Epithelial cell of prostate (primary cell): ENCODE measurements at regions not wholly inside any gene's neighbourhood (a gene's known extent, or its start where the extent isn't known, plus 50 kb on each side); places are given as distances from the start of the nearest gene placed in this dataset.
"Not testable (repeated sequence)": the region's sequence is repeated elsewhere in the genome, so short reads cannot be mapped to it uniquely, and the experiment has no call there.

Source experiments
- DNase-seq: peaks from one replicate; pipeline ENCODE4 v3.0.0-alpha.2; 2011; ENCODE audit warnings: low read depth, low spot score
- H3K27ac ChIP-seq: fragments of 450-650 bp; 2 replicates; pipeline ENCODE4 v1.5.1; 2017; ENCODE audit warnings: mild to moderate bottlenecking

DNA sequence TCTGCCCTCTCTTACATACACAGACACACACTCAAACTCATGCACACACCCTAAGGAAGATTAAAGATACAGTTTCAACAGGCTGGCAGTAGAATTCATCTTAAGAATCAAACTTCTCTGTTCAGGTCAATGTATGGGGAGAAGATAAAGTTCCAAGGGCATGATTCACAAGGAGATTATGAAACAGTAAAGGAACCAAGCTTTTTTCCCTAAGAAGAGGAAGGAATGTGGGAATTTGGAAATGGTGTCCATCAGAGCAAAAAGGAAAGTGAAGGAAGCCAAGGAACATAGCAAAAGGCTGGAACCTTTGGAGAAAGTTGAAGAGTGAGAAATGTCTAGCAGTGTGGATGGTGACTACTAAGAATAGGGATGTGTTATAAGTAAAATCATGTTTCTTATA is 191.0 kb upstream of the NPY2R start:
- no peak overlapping the region for H3K27ac ChIP-seq
- DNase-seq, result no peak

DNA sequence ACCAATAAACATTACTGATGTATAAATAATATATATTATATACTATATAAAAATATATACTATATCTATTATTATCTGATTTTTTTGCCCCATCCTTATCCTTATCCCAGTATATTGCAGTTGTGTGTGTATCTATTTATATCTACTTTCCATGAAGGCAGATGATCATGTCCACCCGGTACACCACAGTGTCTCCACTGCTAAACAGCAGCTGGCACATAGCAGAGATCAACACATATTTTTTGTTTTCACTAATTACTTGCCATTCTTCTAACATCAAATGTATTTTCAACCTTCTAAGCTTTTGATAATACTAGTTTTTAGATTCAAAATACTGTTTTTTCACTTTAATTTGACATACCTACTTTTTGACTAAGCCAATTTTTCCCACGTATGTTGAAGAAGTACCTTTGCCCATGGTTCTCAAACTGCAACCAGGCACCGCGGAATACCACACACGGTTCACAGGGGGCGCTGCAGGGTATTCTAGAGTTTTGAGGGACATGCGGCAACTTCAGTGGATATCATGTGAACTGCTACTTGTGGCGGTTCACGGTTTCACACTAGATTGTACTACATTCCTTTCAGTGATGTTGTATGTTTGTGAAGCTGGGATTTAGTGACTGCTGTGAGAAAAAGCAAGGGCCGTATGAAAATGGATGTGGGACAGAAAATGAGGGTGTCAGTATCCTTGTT is 182.5 kb upstream of the NPY2R start:
- H3K27ac ChIP-seq, result no peak overlapping the region
- no peak for DNase-seq

DNA sequence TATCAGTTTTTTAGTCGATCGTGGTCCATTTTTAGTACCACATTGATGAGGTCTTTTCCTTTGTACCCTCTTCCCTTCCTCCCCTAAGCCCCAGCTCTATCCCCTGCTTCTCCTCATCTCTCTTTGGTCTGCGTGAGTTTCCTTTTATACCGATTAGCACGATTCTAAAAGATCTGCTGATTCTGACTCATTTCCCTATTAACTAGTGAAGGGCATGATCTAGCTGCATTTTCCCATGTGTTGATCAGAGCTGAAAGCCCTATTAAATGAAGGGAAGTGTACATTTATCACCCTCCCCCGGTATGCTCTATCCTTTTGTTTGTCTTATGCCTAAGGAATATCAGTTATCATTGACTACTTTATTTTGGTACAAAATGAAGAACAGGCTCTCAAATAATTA is 181.7 kb upstream of the NPY2R start:
- no peak overlapping the region for H3K27ac ChIP-seq
- DNase-seq, result no peak

DNA sequence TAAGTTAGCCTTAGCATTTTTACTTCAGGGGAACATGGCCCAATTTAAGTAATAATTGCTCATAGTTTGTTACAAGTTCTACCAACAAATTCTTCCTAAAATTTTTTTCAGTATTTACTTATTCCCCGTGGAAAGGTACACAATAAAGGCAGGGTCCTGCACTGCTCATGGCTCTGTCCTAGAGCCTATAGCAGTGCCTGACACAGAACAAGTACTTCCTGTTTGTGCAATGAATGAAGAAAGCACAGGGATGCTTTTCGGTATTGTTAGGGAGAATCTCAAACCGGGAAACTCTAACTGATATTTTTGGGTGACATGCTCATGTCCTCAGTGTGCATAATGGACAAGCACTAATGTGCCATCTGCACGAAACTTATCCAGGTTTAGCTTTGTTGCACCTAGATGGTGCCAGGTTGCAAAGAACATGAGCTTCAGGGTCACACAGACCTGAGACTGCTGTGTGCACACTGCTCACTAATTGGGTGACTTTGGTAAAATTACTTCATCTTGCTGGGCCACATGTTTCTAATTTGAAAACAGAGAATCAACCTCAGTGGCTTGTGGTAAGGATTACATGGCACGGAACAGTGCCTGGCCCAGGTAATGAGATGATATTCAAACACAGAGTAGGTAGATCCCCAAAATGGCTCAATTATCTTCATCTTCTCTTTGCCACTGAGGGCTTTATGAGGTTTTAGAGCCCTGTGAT is 175.8 kb upstream of the NPY2R start:
- no peak overlapping the region for H3K27ac ChIP-seq
- DNase-seq, result no peak

GRCh38 chr4:155033604-155034003 is 174.8 kb upstream of the NPY2R start:
- H3K27ac ChIP-seq, result no peak overlapping the region

GRCh38 chr4:155037031-155037430 is 171.4 kb upstream of the NPY2R start:
- no peak overlapping the region for H3K27ac ChIP-seq
- DNase-seq, result no peak

More at GRCh38 chr4:155033604-155034003, 174.8 kb upstream of the NPY2R start:
- no peak for DNase-seq

GRCh38 chr4:155038459-155038858 is 170.0 kb upstream of the NPY2R start:
- H3K27ac ChIP-seq, result no peak overlapping the region
- DNase-seq, result no peak

DNA sequence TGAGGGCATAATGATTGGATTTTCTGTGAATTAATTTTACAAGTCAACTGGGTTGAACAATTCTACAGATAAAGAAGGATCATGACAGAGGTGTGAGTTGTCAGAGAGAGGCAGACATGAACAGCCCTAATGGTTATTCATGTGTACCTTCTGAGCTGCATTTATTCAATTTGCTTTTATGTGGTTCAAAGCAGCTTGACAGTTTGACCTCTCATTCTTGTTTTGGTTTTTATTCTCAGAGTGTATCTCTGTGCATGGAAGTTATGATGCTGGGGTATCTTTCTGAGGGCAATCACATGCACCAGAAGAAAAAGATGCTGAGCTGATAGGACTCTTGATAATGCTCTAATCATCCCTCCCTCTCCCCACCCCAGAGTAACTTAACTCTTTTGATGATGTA is 169.3 kb upstream of the NPY2R start:
- no peak for DNase-seq
- no peak overlapping the region for H3K27ac ChIP-seq

DNA sequence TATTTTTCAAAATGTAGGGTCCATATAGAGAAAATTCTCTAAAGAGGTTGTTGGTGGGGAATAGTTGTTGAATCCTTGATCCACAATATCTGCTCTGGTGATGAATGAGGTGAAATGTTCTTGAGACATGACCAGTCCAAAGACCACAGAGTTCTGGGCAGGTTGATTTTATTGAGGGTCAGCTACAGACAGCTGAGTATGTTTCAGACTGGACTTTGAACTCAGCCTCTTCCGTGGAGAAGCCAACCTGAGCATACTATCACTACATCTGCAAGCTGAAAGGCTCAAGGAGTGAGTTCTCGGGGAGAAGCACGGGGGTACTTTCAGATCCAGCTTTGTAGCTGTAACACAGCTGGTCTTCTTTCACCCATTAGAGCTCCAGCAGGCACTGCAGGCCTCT is 168.4 kb upstream of the NPY2R start:
- no peak overlapping the region for H3K27ac ChIP-seq
- no peak for DNase-seq

DNA sequence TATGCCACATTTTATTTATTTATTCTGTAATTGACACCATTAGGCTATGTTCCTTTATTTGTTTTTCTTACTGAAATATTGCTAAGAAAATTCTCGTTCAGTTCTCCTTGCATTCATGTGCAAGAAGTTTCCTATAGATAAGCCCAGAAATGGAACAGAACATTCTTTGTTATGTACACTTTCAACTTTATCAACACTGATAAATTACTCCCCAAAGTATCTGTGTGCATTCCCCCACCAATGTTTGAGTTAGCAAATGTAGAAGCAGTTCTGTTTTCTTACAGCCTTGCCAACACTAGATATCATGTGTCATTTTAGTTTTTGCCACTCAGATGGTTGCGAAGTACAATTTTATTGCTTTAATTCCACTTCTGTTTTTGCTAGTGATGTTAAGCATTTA is 166.4 kb upstream of the NPY2R start:
- no peak for DNase-seq
- H3K27ac ChIP-seq, result no peak overlapping the region

GRCh38 chr4:155044251-155044650 is 164.2 kb upstream of the NPY2R start:
- DNase-seq, H3K27ac ChIP-seq: not testable (repeated sequence)

- no peak overlapping the region for H3K27ac ChIP-seq
- DNase-seq, result no peak
Measured at GRCh38 chr4:155047755-155048154, 160.7 kb upstream of the NPY2R start.

DNA sequence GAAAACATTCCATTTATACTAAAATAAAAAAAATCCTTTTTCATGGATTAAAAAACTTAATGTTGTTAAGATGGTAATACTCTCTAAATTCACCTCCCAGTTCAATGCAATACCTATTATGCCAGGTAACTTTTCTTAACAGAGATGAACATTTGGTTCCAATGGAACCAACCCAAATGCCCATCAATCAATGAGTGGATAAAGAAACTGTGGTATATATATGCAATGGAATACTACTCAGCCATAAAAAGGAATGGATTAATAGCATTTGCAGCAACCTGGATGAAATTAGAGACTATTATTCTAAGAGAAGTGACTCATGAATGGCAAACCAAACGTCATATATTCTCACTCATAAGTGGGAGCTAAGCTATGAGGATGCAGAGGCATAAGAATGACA is 154.4 kb upstream of the NPY2R start:
- DNase-seq, result not testable (repeated sequence)

DNA sequence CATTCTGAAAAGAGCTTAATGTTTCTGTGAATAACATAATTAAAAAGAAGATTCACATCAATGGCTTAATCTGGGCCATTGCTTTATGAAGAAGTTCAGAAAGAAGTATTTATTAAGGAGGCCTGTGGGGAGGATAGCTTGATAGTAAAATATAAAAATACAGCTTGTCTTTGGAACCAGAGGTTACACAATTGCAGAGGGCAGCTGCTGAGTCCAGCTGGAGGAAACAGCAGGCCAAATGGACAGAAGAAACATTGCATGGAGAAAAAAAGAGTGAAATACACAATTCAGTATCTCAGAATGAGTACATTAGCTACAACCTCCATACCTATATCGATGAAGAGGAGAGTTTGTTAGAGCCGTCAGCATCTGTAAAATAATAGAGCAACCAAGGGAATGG is 148.0 kb upstream of the NPY2R start:
- no peak for DNase-seq
- no peak overlapping the region for H3K27ac ChIP-seq

More for the DNA sequence above, 154.4 kb upstream of the NPY2R start:
- not testable (repeated sequence) for H3K27ac ChIP-seq

- no peak overlapping the region for H3K27ac ChIP-seq
- DNase-seq, result no peak
Measured at GRCh38 chr4:155060873-155061272, 147.6 kb upstream of the NPY2R start.

DNA sequence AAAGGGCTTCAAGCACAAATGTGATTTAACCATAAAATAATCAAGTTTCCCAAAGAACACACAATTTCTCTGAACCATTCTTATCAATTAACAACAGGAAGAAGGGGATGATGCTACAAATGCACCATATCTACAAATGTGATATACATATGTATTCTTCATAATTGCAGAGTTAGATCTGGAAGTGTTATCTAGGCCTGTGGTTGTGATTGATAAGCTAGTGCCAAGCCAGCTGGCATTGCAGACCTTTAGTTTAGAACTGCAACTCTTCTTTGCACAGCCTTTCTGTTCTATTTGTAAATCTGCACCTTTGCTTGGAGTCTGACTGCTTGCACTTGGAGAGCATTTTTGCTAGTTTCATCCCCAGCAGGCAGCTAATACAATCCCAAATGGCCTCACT is 145.5 kb upstream of the NPY2R start:
- H3K27ac ChIP-seq, result no peak overlapping the region
- DNase-seq, result no peak

GRCh38 chr4:155064934-155065333 is 143.5 kb upstream of the NPY2R start:
- not testable (repeated sequence) for DNase-seq, H3K27ac ChIP-seq

DNA sequence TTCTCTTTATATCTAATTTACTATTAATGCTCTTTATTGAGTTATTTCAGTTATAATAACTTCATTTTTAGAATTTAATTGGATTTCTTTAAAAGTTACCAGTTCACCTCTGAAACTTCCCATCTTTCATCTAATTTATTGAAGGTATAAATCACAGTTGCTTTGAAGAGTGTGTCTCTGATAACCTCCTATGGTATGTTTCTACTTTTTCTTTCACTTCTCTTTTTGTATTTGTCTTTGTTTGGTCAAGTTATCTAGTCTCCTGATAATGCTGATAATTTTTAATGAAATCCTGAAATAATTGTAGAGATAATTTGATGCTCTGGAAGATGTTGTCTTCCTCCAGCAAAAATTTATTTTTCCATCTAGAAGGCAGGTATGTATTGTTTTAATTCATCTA is 141.6 kb upstream of the NPY2R start:
- H3K27ac ChIP-seq, result no peak overlapping the region
- no peak for DNase-seq

DNA sequence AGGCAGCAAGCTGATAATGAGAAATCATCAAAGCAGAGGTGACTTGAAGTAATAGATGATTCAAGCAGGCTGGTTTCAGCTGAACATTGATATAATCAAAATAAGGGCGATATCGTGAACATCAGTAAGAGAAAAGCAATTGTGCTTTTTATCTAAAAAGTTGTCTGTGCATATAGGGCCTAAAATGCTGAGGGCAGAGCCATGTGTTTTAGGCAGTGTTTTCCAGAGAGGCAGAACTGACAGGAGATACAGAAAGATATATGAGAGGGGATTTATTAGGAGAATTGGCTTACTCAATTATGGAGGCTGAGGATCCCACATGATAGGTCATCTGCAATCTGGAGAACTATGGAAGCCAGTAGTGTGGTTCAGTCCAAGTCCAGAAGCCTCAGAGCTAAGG is 136.5 kb upstream of the NPY2R start:
- no peak for DNase-seq
- H3K27ac ChIP-seq, result no peak overlapping the region

DNA sequence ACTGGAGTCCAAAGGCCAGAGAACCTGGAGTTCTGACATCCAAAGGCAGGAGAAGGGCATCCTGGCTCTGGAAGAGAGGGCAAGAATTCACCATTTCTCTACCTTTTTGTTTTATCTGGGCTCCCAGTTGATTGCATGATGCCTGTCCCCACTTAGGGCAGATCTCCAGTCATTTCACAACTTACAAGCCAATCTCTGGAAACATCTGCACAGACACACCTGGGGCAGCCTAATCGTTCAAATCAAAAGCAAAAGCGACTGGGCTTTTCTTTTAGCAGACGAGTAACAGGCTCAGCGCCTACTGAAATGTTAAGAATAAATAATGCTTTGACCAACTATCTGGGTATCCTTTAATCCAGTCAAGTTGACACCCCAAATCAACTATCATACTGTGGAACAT is 136.0 kb upstream of the NPY2R start:
- DNase-seq, result no peak
- no peak overlapping the region for H3K27ac ChIP-seq

GRCh38 chr4:155073852-155074251 is 134.6 kb upstream of the NPY2R start:
- no peak for DNase-seq

DNA sequence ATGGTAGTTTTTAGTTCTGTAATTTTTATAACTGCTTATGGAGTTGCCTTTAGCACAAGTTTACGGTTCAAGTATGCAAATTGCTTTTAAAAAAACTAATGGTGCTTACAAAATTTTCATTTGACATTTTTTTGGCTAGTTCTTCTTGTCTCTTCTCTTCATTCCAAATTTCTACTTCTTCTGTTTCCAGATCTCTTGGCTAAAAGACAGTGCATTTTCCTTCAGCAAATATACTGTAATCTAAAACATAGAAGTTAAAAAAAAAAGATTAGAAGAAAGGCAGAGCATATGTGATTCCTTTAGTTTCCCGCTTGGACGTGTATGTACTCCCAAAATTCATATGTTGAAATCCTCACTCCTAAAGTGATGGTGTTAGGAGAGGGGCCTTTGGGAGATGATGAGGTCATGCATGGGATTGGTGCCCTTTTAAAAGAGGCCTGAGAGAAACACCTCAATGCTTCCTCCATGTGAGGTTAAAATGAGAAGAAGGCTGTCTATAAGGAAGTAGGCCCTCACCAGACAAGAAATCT is 132.1 kb upstream of the NPY2R start:
- no peak overlapping the region for H3K27ac ChIP-seq

More at GRCh38 chr4:155073852-155074251, 134.6 kb upstream of the NPY2R start:
- H3K27ac ChIP-seq, result no peak overlapping the region

More for the DNA sequence above, 132.1 kb upstream of the NPY2R start:
- no peak for DNase-seq
